Epithelial cell of proximal tubule (primary cell): ENCODE measurements at regions not wholly inside any gene's neighbourhood (a gene's known extent, or its start where the extent isn't known, plus 50 kb on each side); places are given as distances from the start of the nearest gene placed in this dataset.

ENCODE experiments used
- DNase-seq: peaks from one replicate; pipeline ENCODE4 v3.0.0-alpha.2; 2011; ENCODE audit warnings: low read depth
- H3K4me3 ChIP-seq: 2 replicates; pipeline ENCODE4 v1.5.1; 2011; ENCODE audit warnings: low read depth, mild to moderate bottlenecking, low read length
- TF ChIP-seq, protein P1 (sequence below): conservative IDR thresholded peaks from 2 replicates; pipeline ENCODE4 v1.5.1; 2012; ENCODE audit warnings: low read depth, mild to moderate bottlenecking, low read length

DNA sequence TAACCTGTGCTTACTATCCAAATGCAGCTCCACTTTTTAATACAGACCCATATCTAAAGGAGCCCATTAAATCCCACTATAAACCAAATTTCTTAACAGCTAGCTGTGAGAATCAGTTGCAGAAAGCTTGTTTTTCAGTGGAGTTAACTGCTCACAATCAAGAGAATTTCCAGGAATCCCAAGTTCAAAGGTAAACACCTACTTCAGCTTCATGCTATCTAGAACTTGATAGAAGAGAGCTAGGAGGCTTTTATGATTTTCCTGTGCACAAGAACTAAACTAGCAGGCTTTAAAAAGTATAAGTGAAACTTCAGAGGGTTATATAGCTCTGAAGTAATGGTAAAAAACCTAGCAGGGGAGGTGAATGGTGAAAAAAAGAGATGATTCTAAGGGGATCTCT is 96.2 kb upstream of the PABPC4L start:
- TF ChIP-seq, protein P1, sequence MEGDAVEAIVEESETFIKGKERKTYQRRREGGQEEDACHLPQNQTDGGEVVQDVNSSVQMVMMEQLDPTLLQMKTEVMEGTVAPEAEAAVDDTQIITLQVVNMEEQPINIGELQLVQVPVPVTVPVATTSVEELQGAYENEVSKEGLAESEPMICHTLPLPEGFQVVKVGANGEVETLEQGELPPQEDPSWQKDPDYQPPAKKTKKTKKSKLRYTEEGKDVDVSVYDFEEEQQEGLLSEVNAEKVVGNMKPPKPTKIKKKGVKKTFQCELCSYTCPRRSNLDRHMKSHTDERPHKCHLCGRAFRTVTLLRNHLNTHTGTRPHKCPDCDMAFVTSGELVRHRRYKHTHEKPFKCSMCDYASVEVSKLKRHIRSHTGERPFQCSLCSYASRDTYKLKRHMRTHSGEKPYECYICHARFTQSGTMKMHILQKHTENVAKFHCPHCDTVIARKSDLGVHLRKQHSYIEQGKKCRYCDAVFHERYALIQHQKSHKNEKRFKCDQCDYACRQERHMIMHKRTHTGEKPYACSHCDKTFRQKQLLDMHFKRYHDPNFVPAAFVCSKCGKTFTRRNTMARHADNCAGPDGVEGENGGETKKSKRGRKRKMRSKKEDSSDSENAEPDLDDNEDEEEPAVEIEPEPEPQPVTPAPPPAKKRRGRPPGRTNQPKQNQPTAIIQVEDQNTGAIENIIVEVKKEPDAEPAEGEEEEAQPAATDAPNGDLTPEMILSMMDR: no peak
- no peak for DNase-seq
- no peak overlapping the region for H3K4me3 ChIP-seq

DNA sequence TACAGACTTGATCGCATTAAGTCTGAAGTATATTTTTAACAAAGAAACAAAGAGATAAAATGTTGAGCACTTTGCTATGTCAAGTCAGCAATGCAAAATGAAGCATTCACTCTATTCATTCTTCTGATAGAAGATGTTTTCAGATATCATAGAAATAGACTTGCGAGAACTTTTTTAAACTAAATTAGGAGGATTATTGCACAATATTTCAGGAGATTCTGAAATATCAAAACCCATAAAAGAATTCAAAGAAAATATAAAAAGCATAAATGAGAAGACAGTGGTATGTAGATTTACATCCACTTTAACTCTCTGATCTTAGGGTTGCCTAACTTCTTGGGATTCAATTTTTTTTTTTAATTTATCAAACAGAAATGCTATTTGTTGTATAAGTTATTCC is 81.1 kb upstream of the PABPC4L start:
- DNase-seq: no peak
- H3K4me3 ChIP-seq: no peak overlapping the region
- TF ChIP-seq, protein P1: no peak

DNA sequence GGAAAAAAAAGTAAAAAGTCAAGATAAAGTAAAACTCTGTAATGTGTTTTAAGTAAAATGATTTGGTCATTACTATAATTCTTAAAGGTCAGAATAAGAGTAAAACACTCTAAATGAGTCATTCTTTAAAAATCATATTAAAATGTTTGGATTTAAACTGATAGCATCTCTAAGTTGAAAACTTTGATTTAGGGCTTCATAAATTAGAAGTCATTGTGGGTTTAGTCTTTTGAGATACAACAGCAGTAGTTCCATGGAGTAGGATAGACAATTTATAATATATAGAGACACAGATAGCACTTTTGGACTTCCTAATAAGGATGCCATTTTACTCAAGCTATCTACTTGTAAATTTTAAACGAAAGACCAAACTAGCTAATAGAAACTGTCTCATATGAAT is 77.1 kb upstream of the PABPC4L start:
- no peak overlapping the region for H3K4me3 ChIP-seq
- TF ChIP-seq, protein P1: no peak
- no peak for DNase-seq

DNA sequence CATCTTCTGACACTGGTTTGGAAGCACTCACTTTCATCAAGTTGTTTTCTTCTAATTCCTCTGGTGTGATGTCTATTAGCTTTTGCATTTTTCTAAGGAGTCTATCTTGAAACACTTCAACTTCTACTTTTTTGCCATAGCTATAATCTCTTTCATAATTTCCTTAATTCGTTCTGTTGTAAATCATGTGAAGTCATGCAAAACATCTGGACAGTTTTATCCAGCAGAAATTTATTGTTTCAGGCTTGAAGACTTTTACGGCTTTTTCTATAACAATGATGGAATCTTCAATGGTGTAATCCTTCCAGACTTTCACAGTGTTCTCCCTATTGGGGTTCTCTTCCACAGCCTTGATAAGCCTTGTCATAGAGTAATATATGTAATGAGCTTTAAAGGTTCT is 74.9 kb upstream of the PABPC4L start:
- H3K4me3 ChIP-seq: no peak overlapping the region
- TF ChIP-seq, protein P1: no peak
- no peak for DNase-seq

DNA sequence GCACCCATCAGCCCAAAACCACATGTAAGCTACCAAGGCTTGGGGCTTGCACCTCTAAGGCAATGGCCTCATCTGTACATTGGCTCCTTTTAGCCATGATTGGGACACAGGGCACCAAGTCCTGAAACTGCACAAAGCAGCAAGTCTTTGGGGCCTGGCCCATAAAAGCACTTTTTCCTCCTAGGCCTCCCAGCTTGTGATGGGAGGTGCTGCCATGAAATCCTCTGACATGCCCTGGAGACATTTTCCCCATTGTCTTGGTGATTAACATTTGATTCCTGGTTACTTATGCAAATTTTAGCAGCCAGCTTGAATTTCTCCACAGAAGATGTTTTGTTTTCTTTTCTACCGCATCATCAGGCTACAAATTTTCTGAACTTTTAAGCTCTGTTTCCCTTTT is 58.5 kb upstream of the PABPC4L start:
- TF ChIP-seq, protein P1: no peak
- H3K4me3 ChIP-seq: no peak overlapping the region
- DNase-seq: no peak
